ENCODE measurements at regions not wholly inside any gene's neighbourhood (a gene's known extent, or its start where the extent isn't known, plus 50 kb on each side); places are given as distances from the start of the nearest gene placed in this dataset.

DNA sequence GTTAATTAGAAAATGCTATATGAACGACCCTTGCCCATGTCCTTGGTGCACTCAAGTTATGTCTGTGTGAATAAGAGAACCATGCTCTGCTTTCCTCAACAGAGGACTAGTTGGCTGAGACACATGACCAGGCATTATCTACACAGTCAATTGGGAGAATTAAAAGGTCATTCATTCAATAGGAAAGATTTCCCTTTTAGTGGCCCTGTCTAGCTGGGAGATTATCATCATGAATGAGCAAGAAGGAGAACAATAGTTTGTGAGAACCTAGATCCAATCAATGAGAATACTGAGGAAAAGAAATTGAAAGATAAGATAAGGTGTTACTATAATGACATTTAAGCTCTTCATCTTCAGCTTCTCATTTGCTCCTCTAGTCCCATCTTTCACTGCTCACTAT lies 1033.4 kb upstream of the LCORL start:
- Mint-ChIP-seq H3K9me3 (ENCODE audit: unreplicated experiment) (peaks cover 9% of the 10 kb centered on the region), H3K36me3 (ENCODE audit: insufficient read depth, unreplicated experiment) (no peaks in the 10 kb centered on the region), H3K27ac (ENCODE audit: unreplicated experiment) (no peak overlapping the region), H3K27me3 (ENCODE audit: insufficient read depth, unreplicated experiment) (no peaks in the 10 kb centered on the region), H3K4me1 (ENCODE audit: low read depth, unreplicated experiment) (no peaks in the 10 kb centered on the region), H3K4me3 (ENCODE audit: unreplicated experiment) (no peak overlapping the region)
- Histone ChIP-seq H3K4me1 (no peaks in the 10 kb centered on the region), H3K36me3 (ENCODE audit: control insufficient read depth, insufficient read depth, low read length) (no peaks in the 10 kb centered on the region), H3K9me3 (no peaks in the 10 kb centered on the region), H3K27me3 (replicated peaks; ENCODE audit: control insufficient read depth, insufficient read depth, low read length) (no peaks in the 10 kb centered on the region), H3K4me3 (ENCODE audit: low read depth, low read length) (no peak overlapping the region)
- DNase-seq, result no peak
- BruUV-seq (replicated peaks), result no TSS peak
- intact Hi-C loops (cut with micrococcal nuclease; ENCODE audit: unreplicated experiment), result no loop called here
- TF ChIP-seq, protein P1, sequence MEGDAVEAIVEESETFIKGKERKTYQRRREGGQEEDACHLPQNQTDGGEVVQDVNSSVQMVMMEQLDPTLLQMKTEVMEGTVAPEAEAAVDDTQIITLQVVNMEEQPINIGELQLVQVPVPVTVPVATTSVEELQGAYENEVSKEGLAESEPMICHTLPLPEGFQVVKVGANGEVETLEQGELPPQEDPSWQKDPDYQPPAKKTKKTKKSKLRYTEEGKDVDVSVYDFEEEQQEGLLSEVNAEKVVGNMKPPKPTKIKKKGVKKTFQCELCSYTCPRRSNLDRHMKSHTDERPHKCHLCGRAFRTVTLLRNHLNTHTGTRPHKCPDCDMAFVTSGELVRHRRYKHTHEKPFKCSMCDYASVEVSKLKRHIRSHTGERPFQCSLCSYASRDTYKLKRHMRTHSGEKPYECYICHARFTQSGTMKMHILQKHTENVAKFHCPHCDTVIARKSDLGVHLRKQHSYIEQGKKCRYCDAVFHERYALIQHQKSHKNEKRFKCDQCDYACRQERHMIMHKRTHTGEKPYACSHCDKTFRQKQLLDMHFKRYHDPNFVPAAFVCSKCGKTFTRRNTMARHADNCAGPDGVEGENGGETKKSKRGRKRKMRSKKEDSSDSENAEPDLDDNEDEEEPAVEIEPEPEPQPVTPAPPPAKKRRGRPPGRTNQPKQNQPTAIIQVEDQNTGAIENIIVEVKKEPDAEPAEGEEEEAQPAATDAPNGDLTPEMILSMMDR (IDR thresholded peaks at IDR 0.05; ENCODE audit: insufficient read depth in 1 of 2, low read depth in 1 of 2, low read length in 1 of 2, severe bottlenecking in 1 of 2, unreplicated experiment in 1 of 2), result no peak
- ChIA-PET POLR2A (no interaction called here), CTCF (no interaction called here)

DNA sequence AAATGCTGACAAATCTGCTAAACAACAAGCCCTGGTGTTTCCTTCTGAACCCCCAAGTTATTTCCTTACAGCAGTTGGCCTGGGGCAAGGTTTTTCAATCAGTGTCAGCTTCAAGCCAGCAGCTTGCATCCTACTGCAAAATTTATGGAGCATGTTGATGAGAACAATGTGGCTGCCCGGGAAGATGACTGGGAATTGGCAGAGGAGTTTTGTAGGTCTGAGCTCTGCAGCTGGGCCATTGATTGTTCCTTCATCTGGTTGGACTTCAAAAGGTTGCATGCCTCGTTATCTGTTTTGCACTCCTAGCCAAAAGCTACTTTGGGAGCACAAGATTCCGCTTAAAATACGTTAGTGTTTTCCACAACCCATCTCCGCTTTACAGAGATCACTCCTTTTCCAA lies 1030.3 kb upstream of the LCORL start:
- H3K4me3 Mint-ChIP-seq (ENCODE audit: unreplicated experiment), result no peak overlapping the region
- no peaks in the 10 kb centered on the region for H3K9me3 ChIP-seq
- no peak overlapping the region for H3K27ac Mint-ChIP-seq (ENCODE audit: unreplicated experiment)
- TF ChIP-seq, protein P1 (IDR thresholded peaks at IDR 0.05; ENCODE audit: insufficient read depth in 1 of 2, low read depth in 1 of 2, low read length in 1 of 2, severe bottlenecking in 1 of 2, unreplicated experiment in 1 of 2), result no peak
- H3K27me3 Mint-ChIP-seq (ENCODE audit: insufficient read depth, unreplicated experiment), result no peaks in the 10 kb centered on the region
- intact Hi-C loops (cut with micrococcal nuclease; ENCODE audit: unreplicated experiment), result no loop called here
- ChIA-PET CTCF (no interaction called here), POLR2A (no interaction called here)
- H3K36me3 Mint-ChIP-seq (ENCODE audit: insufficient read depth, unreplicated experiment), result no peaks in the 10 kb centered on the region
- peak in 1 of 2 experiments; percentile 41 for DNase-seq
- no peaks in the 10 kb centered on the region for H3K36me3 ChIP-seq (ENCODE audit: control insufficient read depth, insufficient read depth, low read length)
- no peaks in the 10 kb centered on the region for H3K9me3 Mint-ChIP-seq (ENCODE audit: unreplicated experiment)
- no peaks in the 10 kb centered on the region for H3K4me1 Mint-ChIP-seq (ENCODE audit: low read depth, unreplicated experiment)
- H3K27me3 ChIP-seq (replicated peaks; ENCODE audit: control insufficient read depth, insufficient read depth, low read length), result no peaks in the 10 kb centered on the region
- no TSS peak for BruUV-seq (replicated peaks)
- no peaks in the 10 kb centered on the region for H3K4me1 ChIP-seq
- no peak overlapping the region for H3K4me3 ChIP-seq (ENCODE audit: low read depth, low read length)

DNA sequence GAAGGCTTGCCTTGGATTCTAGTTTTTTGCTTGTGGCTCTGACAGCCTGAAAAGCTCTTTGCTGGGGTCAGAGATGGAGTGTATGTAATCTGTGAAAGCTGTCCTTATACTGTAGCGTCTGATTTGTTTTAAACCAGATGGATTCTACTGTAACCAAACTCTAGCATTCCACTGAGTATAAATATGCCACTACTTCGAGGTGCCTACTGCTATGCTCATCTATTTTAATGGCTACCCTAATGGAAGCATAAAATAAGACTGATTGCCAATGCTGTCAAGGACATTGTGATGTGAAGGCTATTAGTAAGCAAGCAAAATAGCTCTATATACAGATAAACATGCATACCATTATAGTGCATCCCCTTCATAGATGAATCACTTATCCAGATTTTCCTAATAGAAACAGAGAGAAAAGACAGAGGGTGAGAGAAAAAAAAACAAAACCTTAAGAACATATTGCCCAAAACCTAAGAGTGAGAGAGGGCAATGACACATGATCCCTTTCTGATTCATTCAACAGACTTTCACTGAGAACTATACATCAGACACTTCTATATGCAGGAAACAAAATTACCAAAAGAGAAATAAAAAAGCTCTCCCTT lies 1025.8 kb upstream of the LCORL start:
- peaks cover 11% of the 10 kb centered on the region; the same call in 1 of the 2 replicates for H3K4me1 ChIP-seq
- Mint-ChIP-seq H3K36me3 (ENCODE audit: insufficient read depth, unreplicated experiment) (no peaks in the 10 kb centered on the region), H3K27ac (ENCODE audit: unreplicated experiment) (no peak overlapping the region), H3K9me3 (ENCODE audit: unreplicated experiment) (no peaks in the 10 kb centered on the region), H3K27me3 (ENCODE audit: insufficient read depth, unreplicated experiment) (no peaks in the 10 kb centered on the region), H3K4me3 (ENCODE audit: unreplicated experiment) (no peak overlapping the region), H3K4me1 (ENCODE audit: low read depth, unreplicated experiment) (no peaks in the 10 kb centered on the region)
- H3K9me3 ChIP-seq, result no peaks in the 10 kb centered on the region
- H3K36me3 ChIP-seq (ENCODE audit: control insufficient read depth, insufficient read depth, low read length), result no peaks in the 10 kb centered on the region
- no peak for DNase-seq
- H3K4me3 ChIP-seq (ENCODE audit: low read depth, low read length), result no peak overlapping the region
- no TSS peak for BruUV-seq (replicated peaks)
- ChIA-PET POLR2A (no interaction called here), CTCF (no interaction called here)
- intact Hi-C loops (cut with micrococcal nuclease; ENCODE audit: unreplicated experiment), result loop anchor here (5.0 kb wide), 1 partner anchor 40 kb away; no protein-coding TSS in a partner anchor
- H3K27me3 ChIP-seq (replicated peaks; ENCODE audit: control insufficient read depth, insufficient read depth, low read length), result no peaks in the 10 kb centered on the region
- TF ChIP-seq, protein P1 (IDR thresholded peaks at IDR 0.05; ENCODE audit: insufficient read depth in 1 of 2, low read depth in 1 of 2, low read length in 1 of 2, severe bottlenecking in 1 of 2, unreplicated experiment in 1 of 2), result no peak

Data from Caco-2 (cell line).